Activated gamma-delta T cell (primary cell): ENCODE measurements at regions not wholly inside any gene's neighbourhood (a gene's known extent, or its start where the extent isn't known, plus 50 kb on each side); places are given as distances from the start of the nearest gene placed in this dataset.

Experiments used
- DNase-seq: peaks from one replicate; lab custom pipeline; 2025; lab: John Stamatoyannopoulos, UW

DNA sequence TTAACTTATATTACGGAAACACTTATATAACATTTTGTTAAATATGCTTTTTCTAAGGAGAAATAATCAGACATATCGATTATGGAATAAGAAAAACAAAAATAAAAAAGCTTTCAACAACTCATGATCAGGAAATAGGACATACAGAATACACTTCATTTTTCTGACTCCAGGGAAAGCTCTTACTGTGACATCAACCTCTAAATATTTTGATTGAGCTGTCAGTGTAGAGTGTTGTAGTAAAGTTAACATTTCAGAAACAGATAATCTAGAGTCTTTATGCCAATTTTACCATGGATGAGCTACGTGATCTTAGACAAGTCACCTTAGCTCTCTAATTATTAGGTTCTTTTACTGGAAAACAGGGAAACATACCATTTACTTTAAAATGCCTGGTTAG, 218.9 kb upstream of the SORCS1 start:
- no peak for DNase-seq

GRCh38 chr10:107379601-107380000, 215.1 kb upstream of the SORCS1 start:
- DNase-seq: no peak

GRCh38 chr10:107371801-107372200, 207.3 kb upstream of the SORCS1 start:
- no peak for DNase-seq

- no peak for DNase-seq
These were observed 200.4 kb upstream of the SORCS1 start for GRCh38 chr10:107364872-107365271.

- DNase-seq: no peak
These were observed 197.8 kb upstream of the SORCS1 start for GRCh38 chr10:107362306-107362705.

DNA sequence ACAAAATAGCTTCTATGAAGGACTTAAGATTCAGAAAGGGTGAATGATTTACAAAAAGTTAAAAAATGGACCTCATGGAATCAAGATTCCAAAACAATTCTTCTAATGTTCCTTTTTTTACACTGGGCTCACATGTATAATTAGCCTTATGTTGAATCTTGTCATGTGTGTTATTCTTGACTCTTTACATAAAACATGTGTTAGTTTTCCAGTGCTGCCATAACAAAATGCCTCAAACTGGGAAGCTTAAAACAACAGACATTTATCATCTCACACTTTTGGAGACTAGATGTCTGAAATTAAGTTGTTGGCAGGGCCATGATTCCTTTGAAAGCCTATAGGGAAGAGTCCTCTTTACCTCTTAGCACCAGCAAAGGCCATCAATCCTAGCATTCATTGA, 192.5 kb upstream of the SORCS1 start:
- no peak for DNase-seq

GRCh38 chr10:107356396-107356795, 191.9 kb upstream of the SORCS1 start:
- DNase-seq: no peak

GRCh38 chr10:107342711-107343110, 178.2 kb upstream of the SORCS1 start:
- no peak for DNase-seq

- DNase-seq: no peak
These were observed 176.8 kb upstream of the SORCS1 start for GRCh38 chr10:107341281-107341680.

DNA sequence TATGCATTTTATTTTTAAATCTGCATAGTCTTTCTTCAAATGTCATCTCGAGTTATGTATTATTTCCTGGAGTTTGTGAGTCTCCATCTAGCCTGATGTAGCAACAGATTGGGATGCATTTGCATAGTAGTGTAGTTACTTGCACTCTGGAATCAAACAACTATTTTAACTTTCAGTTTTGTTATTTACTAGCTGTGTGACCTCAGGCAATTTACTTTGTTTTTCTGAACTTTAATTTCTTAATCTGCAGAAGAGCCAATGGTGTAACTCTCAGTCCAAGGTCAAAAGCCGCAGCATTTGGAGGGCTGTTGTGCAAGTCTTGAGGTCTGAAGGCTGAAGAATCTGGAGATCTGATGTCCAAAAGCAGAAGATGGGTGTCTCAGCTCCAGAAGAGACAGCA, 175.8 kb upstream of the SORCS1 start:
- DNase-seq: no peak

DNA sequence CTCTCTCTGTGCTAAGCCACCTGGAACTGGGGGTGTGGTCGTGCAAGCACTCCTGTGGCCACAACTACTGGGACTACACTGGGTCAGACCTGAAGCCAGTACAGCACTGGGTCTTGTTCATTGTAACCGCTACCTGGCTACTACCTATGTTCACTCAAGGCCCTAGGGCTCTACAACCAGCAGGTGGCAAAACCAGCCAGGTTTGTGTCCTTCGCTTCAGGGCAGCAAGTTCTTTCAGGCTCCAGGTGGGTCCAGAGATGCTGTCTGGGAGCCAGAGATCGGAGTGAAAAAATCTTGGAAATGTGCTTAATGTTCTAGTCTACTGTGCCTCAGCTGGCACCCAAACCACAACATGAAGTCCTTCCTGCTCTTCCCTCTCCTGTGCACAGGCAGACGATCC, 171.6 kb upstream of the SORCS1 start:
- no peak for DNase-seq

DNA sequence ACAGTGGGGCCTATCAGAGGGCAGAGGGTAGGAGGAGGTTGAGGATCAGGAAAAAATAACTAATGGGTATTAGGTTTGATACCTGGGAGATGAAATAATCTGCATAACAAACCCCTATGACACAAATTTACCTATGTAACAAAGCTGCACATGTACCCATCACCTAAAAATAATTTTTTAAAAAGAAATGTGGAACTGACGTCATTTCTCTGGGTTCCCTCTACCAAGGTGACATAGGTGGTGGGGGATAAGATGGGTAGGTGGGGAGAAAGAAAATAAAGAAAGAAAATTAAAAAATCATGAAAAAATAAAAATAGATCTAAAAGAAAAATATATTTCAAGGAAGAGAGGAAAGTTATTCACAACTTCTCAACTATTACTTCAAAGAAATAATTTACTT, 153.1 kb upstream of the SORCS1 start:
- DNase-seq: no peak

DNA sequence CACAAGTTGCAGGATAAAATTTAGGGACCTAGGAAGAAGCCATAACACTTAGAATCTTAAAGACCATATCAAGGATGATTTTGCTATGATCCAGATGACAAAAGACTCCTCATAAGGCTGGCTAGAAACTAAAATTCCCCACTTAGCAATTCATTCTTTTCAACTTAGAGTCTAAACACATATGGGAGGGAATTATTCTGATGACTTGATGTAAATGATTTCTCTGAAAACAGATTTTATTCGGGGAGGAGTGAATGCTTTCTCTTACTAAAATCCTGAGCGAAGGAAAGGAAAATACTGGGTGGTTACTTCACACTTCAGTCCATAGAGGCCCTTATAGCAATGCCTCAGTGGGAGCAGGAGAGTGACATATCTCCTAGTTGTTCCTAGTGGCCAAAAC, 138.7 kb upstream of the SORCS1 start:
- DNase-seq: no peak

- no peak for DNase-seq
These were observed 135.1 kb upstream of the SORCS1 start for GRCh38 chr10:107299606-107300005.

DNA sequence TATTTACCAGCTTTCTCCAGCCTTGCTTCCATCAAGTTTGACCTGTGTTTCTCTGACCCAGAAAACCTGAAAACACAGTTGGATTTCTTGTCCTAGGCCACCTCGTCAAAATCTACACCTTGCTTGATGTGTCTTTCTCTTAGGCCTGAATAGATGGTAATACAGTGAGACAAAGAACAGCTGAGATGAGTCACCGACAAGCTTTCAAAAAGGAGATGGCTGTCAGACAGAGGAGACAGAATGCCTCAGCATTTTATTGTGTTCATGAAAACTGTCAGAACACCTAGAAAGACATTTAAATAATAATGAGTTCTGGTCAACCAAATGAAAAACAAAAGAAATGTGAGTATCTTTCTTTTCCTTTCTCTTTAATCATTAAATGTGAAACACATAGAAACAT, 119.7 kb upstream of the SORCS1 start:
- DNase-seq: no peak

GRCh38 chr10:107280293-107280692, 115.8 kb upstream of the SORCS1 start:
- no peak for DNase-seq

DNA sequence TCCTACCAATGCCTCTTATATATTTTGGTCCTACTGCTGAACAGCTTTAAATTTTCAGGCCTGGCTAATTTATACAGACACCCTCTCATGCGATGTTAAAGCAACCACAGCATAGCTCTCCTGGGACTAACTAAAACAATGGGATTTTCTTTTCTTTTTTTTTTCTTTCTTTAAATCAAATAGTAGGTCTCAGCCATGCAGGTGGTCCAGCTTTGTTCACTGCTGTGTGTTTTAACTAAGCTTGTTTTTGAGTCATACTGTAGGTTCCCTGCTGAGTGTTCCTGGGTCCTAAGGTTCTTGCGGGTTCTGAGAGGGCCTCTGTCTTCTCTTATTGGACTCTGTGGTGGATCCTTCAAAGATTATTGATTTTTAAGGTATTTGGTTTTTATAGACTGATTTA, 113.1 kb upstream of the SORCS1 start:
- DNase-seq: no peak

DNA sequence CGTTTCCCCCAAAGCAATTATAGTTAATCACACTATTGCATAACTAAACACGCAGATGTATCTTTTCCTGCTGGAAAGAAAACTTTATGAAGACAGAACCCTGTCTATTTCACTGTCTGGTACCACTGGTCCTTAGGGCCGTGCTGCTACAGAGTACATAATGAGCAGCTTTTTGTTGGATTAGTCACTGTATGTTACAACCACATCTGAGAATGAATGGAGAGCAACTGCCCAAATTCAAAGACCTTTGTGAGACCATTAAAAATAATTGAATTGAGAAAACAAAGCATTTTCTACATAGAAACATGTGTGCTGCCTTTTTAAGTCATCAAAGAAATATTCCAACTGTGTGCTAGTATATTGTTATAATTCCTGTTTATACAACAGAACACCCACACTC, 111.3 kb upstream of the SORCS1 start:
- DNase-seq: no peak

GRCh38 chr10:107269626-107270025, 105.1 kb upstream of the SORCS1 start:
- DNase-seq: no peak

GRCh38 chr10:107264742-107265141, 100.2 kb upstream of the SORCS1 start:
- no peak for DNase-seq

DNA sequence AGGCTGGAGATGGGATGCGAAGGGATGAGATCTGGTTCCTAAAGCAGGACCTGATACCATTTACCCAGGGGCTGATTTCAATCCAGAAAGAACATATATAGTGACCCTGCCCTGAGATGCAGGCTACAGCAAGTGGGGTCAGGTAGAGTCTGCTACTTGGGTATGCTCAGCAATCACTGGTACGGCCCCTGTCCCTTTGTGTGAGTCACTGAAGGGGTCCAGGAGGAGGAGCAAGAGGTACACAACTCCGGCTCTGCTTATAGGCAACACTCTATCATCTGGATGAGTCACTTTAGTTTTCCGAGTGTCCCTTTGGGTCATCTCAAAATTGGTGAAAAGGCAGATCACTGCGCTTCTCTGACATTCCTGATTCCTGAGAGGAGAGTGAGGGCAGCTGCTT, 79.6 kb upstream of the SORCS1 start:
- no peak for DNase-seq

GRCh38 chr10:107238275-107238674, 73.8 kb upstream of the SORCS1 start:
- no peak for DNase-seq

DNA sequence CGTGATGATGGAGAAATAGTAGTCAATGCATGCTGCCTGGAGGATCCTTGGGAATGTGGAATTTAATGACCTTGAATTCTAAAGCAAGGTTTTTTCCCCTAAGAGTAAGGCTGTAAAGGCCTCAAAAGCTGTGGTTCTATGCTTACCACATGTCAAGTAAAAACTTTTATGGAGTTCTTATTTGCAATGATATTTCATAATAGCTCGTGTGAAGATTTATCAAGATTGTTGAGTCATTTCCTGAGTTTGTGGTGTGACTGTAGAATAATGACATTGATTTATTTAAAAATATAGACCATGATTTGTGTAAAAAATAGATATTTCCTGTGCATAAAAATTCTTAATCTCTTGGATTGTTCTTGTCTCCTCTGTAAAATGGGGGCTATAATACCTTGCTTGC, 67.5 kb upstream of the SORCS1 start:
- DNase-seq: no peak

DNA sequence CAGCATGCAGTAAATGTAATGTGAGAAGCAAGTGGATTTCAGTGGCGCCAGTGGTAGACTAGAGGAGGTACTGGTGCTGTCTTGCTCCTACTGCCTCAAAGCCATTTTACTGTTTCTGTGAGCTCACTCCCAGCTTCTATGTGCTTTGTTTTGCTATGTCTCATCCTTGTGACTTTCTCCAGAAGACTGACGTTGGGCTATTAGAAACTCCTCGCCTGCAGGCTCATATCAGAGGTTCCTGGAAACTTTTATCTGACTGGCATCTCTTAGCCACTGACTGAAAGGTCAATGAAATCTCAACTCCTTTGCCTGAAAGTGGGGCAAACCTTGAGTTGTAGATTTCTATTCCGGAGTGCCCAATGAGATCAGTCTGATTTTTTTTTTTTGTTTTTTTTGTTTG, 66.4 kb upstream of the SORCS1 start:
- no peak for DNase-seq

DNA sequence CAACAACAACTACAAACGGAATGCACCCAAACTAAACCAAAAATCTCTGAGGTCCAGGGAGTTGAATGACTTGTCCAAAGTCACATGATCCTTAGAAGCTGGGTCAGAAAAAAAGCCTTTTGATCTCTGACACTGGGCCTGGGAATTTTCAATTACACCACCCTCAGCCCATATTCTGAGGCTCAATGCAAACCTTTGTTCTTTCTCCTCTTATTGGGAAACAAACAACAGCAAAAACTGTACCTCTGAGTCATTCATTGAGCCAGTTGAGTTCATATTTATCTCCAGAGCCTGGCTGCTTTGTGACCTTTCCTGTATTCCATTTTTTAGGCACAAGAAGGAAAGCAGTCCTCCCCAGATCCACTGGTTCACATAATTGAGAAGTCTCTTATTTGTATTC, 51.2 kb upstream of the SORCS1 start:
- DNase-seq: no peak
